GM21529 (cell line): ENCODE measurements at regions not wholly inside any gene's neighbourhood (a gene's known extent, or its start where the extent isn't known, plus 50 kb on each side); places are given as distances from the start of the nearest gene placed in this dataset.

ENCODE experiments used
- ATAC-seq: cut with Tn5 transposase; IDR thresholded peaks from one replicate; pipeline ENCODE4 v1.9.1; 2021; ENCODE audit not compliant: unreplicated experiment

DNA sequence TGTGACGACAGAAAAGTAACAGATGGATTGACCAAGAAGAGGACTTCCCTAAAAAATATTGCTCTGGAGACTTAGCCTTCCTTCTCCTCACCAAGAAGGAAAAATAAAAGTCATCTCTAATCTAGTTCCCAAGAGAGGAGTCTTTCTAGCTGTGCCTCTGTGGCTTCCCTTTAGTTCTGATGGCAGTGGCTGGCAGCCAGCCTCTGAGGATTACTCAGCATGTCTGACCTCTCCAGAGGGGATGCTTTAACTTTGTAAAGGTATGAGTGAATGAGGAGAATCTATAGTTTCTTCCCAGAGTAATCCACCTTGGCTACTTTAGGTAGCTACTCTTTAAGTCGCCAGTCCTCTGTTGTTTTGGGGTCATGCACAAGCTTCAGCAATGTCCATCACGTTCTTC lies 163.9 kb upstream of the KIT start:
- ATAC-seq, result no peak

DNA sequence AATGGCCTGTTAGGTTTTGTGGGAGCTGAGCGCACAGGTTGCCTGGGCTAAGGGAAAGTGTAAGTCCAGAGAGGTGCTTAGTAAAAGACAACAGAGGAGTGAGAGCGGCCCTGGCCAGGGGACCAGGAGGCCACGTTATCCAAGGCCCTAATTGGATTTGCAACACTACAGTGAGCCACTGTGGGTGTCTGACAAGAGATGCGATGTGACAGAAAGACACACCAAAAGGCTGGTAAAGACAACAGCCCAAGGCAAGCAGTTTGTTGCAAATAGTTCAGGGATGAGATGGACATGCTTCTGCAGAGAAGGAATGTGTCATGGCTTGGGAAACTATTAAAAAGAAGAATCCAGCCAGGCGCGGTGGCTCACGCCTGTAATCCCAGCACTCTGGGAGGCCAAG lies 162.7 kb upstream of the KIT start:
- no peak for ATAC-seq

GRCh38 chr4:54495641-54496040 lies 162.1 kb upstream of the KIT start:
- ATAC-seq, result no peak

- no peak for ATAC-seq
Observed at GRCh38 chr4:54496412-54496811, 161.3 kb upstream of the KIT start.

- ATAC-seq, result no peak
Observed at GRCh38 chr4:54497947-54498346, 159.8 kb upstream of the KIT start.

- no peak for ATAC-seq
Observed at GRCh38 chr4:54498661-54499111, 159.1 kb upstream of the KIT start.

GRCh38 chr4:54499308-54500074 lies 158.3 kb upstream of the KIT start:
- no peak for ATAC-seq

DNA sequence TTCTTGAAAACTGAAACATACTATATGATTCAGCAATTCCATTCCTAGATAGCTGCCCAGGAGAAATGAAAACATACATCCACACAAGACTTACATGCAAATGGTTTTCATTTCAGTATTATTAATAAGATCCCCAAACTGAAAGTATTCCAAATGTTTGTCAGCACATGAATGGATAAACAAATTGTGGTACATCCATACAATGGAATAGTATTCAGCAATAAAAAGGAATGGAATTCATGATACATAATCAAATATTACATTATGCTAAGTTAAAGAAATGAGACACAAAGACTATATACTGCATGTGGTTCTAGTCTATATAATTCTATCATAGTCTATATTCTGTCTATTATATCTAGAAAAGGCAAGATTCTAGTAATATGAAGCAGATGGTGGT lies 152.4 kb upstream of the KIT start:
- ATAC-seq, result no peak

GRCh38 chr4:54505996-54506395 lies 151.8 kb upstream of the KIT start:
- no peak for ATAC-seq

GRCh38 chr4:54509057-54509456 lies 148.7 kb upstream of the KIT start:
- no peak for ATAC-seq

DNA sequence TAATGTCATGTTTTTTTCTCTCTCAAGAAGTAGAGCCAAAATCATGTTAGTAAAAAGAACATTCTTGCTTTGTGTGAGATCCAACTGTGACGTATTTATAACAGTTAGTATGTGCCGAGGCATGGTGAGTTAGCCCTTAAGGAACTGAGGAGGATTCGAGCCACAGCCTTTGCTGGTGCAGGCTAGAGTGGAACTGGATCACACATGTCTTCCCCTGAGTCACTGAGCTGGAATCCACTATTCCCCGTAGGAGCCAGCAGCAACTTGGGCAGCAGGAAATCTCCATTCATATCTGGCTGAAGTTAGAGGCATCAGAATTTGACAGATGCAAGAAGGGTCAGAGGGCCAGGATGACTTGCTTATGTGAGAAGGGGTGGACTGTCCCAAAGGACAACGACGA lies 144.6 kb upstream of the KIT start:
- ATAC-seq, result no peak

DNA sequence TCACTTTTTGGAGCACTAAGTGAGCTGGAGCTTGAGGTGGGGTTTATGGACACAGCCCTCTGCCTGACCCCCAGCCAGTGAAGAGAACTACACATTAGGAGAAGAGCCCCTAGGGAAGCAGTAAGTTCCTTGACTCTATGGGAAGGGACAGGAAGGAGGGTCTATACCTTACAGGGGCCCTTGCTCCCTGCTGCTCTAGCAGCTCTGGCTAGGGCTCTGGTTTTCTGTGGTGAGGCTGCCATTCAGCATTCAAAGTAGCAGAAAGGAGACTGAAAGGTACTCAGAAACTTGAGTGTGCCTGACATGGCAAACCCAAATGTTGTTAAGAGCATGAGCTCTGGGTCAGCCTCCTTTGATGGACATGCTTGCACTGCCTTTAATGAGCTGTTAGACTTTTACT lies 144.0 kb upstream of the KIT start:
- ATAC-seq, result no peak

- ATAC-seq, result no peak
Observed at GRCh38 chr4:54516556-54517215, 141.1 kb upstream of the KIT start.

GRCh38 chr4:54517781-54518444 lies 139.8 kb upstream of the KIT start:
- no peak for ATAC-seq

- no peak for ATAC-seq
Observed at GRCh38 chr4:54525602-54526001, 132.2 kb upstream of the KIT start.

GRCh38 chr4:54526560-54526959 lies 131.2 kb upstream of the KIT start:
- no peak for ATAC-seq

GRCh38 chr4:54527532-54527931 lies 130.2 kb upstream of the KIT start:
- no peak for ATAC-seq

GRCh38 chr4:54539500-54540029 lies 118.2 kb upstream of the KIT start:
- no peak for ATAC-seq

GRCh38 chr4:54540931-54541330 lies 116.8 kb upstream of the KIT start:
- ATAC-seq, result no peak

- no peak for ATAC-seq
Observed at GRCh38 chr4:54541426-54542118, 116.2 kb upstream of the KIT start.

- ATAC-seq, result no peak
Observed at GRCh38 chr4:54542119-54542438, 115.7 kb upstream of the KIT start.
